H1 (cell line): ENCODE measurements at regions not wholly inside any gene's neighbourhood (a gene's known extent, or its start where the extent isn't known, plus 50 kb on each side); places are given as distances from the start of the nearest gene placed in this dataset.

ENCODE experiments used
- ASH2L ChIP-seq: fragments of 200-600, 300-600 bp; sonication (generic); IDR thresholded peaks from one replicate; pipeline ENCODE4 v1.7.1; 2017; ENCODE audit warnings: low read length
- BCL11A ChIP-seq, 2 experiments: IDR thresholded peaks; one replicate each; pipeline ENCODE4 v1.6.1; 2011; ENCODE audit warnings: low read depth in 2 of 2, low read length in 2 of 2, mild to moderate bottlenecking in 2 of 2
- BRCA1 ChIP-seq: IDR thresholded peaks from 2 replicates; pipeline ENCODE4 v1.6.1; 2012; ENCODE audit warnings: low read depth, low read length, improper control_type of control experiment
- NRF1 ChIP-seq: IDR thresholded peaks from 2 replicates; pipeline ENCODE4 v1.6.1; 2011; ENCODE audit warnings: mild to moderate bottlenecking, low read depth, low read length, improper control_type of control experiment
- RAD21 ChIP-seq, 2 experiments: IDR thresholded peaks in 1 of 2; conservative IDR thresholded peaks in 1 of 2; 2 replicates each; pipeline ENCODE4 v1.6.1; 2011; ENCODE audit warnings: low read depth in 2 of 2, low read length in 2 of 2, improper control_type of control experiment in 1 of 2, inconsistent platforms in 1 of 2, mild to moderate bottlenecking in 1 of 2, moderate library complexity in 1 of 2
- TBP ChIP-seq: IDR thresholded peaks from 2 replicates; pipeline ENCODE4 v1.6.1; 2011; ENCODE audit warnings: low read depth, low read length, improper control_type of control experiment
- TF ChIP-seq, protein P1 (sequence below): fragments of 300-600 bp; sonication (generic); IDR thresholded peaks from 2 replicates; pipeline ENCODE4 v1.7.1; 2012; ENCODE audit warnings: low read length, moderate library complexity, mild to moderate bottlenecking, inconsistent platforms; ENCODE audit not compliant: insufficient replicate concordance
- TF ChIP-seq, protein P2 (sequence below), 3 experiments: IDR thresholded peaks; 1 replicate in 2 of 3; 2 replicates in 1 of 3; pipeline versions ENCODE4 v1.5.1 to v1.6.1; 2011; ENCODE audit warnings: low read length in 3 of 3, mild to moderate bottlenecking in 3 of 3, inconsistent platforms in 2 of 3, low read depth in 1 of 3, moderate library complexity in 1 of 3; ENCODE audit not compliant: insufficient read depth in 1 of 3; ENCODE audit errors: control extremely low read depth in 1 of 3
- TF ChIP-seq, protein P3 (sequence below): IDR thresholded peaks from 2 replicates; pipeline ENCODE4 v1.6.1; 2012; ENCODE audit warnings: inconsistent platforms

DNA sequence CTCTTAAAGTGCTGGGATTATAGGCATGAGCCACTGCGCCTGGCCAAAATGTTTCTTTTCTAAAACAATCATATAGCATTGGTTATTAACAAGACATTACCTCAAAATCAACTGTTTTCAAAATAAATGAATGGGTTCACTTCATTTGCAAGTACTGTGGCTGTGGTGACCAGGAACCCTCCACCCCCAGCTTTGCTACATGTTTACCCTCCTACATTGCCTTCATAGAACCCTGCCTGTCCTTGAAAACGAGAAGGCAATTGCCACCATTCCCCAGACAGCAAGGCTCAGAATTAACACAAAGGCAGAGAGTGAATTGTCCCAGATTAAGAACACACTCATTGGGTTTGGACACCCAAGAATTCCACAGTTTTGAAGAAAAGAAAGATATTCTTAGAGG lies 116.6 kb upstream of the LGSN start (continued):
- TF ChIP-seq, protein P1, sequence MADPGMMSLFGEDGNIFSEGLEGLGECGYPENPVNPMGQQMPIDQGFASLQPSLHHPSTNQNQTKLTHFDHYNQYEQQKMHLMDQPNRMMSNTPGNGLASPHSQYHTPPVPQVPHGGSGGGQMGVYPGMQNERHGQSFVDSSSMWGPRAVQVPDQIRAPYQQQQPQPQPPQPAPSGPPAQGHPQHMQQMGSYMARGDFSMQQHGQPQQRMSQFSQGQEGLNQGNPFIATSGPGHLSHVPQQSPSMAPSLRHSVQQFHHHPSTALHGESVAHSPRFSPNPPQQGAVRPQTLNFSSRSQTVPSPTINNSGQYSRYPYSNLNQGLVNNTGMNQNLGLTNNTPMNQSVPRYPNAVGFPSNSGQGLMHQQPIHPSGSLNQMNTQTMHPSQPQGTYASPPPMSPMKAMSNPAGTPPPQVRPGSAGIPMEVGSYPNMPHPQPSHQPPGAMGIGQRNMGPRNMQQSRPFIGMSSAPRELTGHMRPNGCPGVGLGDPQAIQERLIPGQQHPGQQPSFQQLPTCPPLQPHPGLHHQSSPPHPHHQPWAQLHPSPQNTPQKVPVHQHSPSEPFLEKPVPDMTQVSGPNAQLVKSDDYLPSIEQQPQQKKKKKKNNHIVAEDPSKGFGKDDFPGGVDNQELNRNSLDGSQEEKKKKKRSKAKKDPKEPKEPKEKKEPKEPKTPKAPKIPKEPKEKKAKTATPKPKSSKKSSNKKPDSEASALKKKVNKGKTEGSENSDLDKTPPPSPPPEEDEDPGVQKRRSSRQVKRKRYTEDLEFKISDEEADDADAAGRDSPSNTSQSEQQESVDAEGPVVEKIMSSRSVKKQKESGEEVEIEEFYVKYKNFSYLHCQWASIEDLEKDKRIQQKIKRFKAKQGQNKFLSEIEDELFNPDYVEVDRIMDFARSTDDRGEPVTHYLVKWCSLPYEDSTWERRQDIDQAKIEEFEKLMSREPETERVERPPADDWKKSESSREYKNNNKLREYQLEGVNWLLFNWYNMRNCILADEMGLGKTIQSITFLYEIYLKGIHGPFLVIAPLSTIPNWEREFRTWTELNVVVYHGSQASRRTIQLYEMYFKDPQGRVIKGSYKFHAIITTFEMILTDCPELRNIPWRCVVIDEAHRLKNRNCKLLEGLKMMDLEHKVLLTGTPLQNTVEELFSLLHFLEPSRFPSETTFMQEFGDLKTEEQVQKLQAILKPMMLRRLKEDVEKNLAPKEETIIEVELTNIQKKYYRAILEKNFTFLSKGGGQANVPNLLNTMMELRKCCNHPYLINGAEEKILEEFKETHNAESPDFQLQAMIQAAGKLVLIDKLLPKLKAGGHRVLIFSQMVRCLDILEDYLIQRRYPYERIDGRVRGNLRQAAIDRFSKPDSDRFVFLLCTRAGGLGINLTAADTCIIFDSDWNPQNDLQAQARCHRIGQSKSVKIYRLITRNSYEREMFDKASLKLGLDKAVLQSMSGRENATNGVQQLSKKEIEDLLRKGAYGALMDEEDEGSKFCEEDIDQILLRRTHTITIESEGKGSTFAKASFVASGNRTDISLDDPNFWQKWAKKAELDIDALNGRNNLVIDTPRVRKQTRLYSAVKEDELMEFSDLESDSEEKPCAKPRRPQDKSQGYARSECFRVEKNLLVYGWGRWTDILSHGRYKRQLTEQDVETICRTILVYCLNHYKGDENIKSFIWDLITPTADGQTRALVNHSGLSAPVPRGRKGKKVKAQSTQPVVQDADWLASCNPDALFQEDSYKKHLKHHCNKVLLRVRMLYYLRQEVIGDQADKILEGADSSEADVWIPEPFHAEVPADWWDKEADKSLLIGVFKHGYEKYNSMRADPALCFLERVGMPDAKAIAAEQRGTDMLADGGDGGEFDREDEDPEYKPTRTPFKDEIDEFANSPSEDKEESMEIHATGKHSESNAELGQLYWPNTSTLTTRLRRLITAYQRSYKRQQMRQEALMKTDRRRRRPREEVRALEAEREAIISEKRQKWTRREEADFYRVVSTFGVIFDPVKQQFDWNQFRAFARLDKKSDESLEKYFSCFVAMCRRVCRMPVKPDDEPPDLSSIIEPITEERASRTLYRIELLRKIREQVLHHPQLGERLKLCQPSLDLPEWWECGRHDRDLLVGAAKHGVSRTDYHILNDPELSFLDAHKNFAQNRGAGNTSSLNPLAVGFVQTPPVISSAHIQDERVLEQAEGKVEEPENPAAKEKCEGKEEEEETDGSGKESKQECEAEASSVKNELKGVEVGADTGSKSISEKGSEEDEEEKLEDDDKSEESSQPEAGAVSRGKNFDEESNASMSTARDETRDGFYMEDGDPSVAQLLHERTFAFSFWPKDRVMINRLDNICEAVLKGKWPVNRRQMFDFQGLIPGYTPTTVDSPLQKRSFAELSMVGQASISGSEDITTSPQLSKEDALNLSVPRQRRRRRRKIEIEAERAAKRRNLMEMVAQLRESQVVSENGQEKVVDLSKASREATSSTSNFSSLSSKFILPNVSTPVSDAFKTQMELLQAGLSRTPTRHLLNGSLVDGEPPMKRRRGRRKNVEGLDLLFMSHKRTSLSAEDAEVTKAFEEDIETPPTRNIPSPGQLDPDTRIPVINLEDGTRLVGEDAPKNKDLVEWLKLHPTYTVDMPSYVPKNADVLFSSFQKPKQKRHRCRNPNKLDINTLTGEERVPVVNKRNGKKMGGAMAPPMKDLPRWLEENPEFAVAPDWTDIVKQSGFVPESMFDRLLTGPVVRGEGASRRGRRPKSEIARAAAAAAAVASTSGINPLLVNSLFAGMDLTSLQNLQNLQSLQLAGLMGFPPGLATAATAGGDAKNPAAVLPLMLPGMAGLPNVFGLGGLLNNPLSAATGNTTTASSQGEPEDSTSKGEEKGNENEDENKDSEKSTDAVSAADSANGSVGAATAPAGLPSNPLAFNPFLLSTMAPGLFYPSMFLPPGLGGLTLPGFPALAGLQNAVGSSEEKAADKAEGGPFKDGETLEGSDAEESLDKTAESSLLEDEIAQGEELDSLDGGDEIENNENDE = no peak
- TF ChIP-seq TBP = no peak
- TF ChIP-seq BRCA1 = no peak
- TF ChIP-seq, protein P2, sequence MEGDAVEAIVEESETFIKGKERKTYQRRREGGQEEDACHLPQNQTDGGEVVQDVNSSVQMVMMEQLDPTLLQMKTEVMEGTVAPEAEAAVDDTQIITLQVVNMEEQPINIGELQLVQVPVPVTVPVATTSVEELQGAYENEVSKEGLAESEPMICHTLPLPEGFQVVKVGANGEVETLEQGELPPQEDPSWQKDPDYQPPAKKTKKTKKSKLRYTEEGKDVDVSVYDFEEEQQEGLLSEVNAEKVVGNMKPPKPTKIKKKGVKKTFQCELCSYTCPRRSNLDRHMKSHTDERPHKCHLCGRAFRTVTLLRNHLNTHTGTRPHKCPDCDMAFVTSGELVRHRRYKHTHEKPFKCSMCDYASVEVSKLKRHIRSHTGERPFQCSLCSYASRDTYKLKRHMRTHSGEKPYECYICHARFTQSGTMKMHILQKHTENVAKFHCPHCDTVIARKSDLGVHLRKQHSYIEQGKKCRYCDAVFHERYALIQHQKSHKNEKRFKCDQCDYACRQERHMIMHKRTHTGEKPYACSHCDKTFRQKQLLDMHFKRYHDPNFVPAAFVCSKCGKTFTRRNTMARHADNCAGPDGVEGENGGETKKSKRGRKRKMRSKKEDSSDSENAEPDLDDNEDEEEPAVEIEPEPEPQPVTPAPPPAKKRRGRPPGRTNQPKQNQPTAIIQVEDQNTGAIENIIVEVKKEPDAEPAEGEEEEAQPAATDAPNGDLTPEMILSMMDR (IDR thresholded peaks at IDR 0.05; ENCODE audit: control extremely low read depth in 1 of 3, insufficient read depth in 1 of 3, low read depth in 1 of 3, low read length in 3 of 3) = no peak
- no peak for TF ChIP-seq RAD21 (IDR thresholded peaks at IDR 0.05 in 1 of 2, conservative IDR thresholded peaks at IDR 0.05 in 1 of 2; ENCODE audit: low read depth in 2 of 2, low read length in 2 of 2)
- TF ChIP-seq NRF1 = no peak
- TF ChIP-seq BCL11A (IDR thresholded peaks at IDR 0.05; ENCODE audit: low read depth in 2 of 2, low read length in 2 of 2) = no peak
- TF ChIP-seq ASH2L = no peak
- TF ChIP-seq, protein P3, sequence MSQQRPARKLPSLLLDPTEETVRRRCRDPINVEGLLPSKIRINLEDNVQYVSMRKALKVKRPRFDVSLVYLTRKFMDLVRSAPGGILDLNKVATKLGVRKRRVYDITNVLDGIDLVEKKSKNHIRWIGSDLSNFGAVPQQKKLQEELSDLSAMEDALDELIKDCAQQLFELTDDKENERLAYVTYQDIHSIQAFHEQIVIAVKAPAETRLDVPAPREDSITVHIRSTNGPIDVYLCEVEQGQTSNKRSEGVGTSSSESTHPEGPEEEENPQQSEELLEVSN = no peak
